ENCODE measurements at regions not wholly inside any gene's neighbourhood (a gene's known extent, or its start where the extent isn't known, plus 50 kb on each side); places are given as distances from the start of the nearest gene placed in this dataset.
A peak's percentile ranks its signal among the peaks of the same experiment; 100 is the strongest.

GRCh38 chr11:113568566-113568965, 93.4 kb upstream of the DRD2 start:
- DNase-seq (ENCODE audit: low read depth): no peak
- no peak for FAIRE-seq

GRCh38 chr11:113567867-113568544, 92.8 kb upstream of the DRD2 start:
- Mint-ChIP-seq H3K27ac (ENCODE audit: unreplicated experiment) (peak overlapping the region; percentile 58), H3K9me3 (ENCODE audit: unreplicated experiment) (no peaks in the 10 kb centered on the region), H3K4me1 (ENCODE audit: low read depth, unreplicated experiment) (no peaks in the 10 kb centered on the region), H3K27me3 (ENCODE audit: low read depth, unreplicated experiment) (peaks cover 31% of the 10 kb centered on the region), H3K4me3 (ENCODE audit: unreplicated experiment) (no peak overlapping the region), H3K36me3 (ENCODE audit: low read depth, unreplicated experiment) (no peaks in the 10 kb centered on the region)
- Histone ChIP-seq H3K79me2 (ENCODE audit: insufficient read depth, low read length) (no peaks in the 10 kb centered on the region), H3K27ac (ENCODE audit: low read depth, low read length) (no peak overlapping the region), H3K4me1 (ENCODE audit: insufficient read depth, low read length) (no peaks in the 10 kb centered on the region), H4K20me1 (ENCODE audit: insufficient read depth, low read length) (no peaks in the 10 kb centered on the region), H2AFZ (ENCODE audit: low read depth, low read length) (no peak overlapping the region), H3K9me3 (ENCODE audit: insufficient read depth, low read depth, low read length) (no peaks in the 10 kb centered on the region), H3K4me2 (ENCODE audit: low read length) (no peak overlapping the region), H3K9ac (ENCODE audit: low read length) (no peak overlapping the region), H3K27me3 (ENCODE audit: insufficient read depth, low read length) (peaks cover 14% of the 10 kb centered on the region), H3K4me3 (ENCODE audit: insufficient read depth, low read depth, low read length) (no peak overlapping the region), H3K36me3 (ENCODE audit: insufficient read depth, low read length) (no peaks in the 10 kb centered on the region)
- TF ChIP-seq EZH2 (IDR thresholded peaks at IDR 0.05; ENCODE audit: insufficient read depth, low read length): no peak
- no peak for TF ChIP-seq CTCF (IDR thresholded peaks at IDR 0.05; ENCODE audit: insufficient read depth, low read depth, low read length)
- DNase-seq (ENCODE audit: low read depth) (no peak), FAIRE-seq (no peak)

More at GRCh38 chr11:113568566-113568965, 93.4 kb upstream of the DRD2 start:
- H3K27ac ChIP-seq (ENCODE audit: low read depth, low read length): no peak overlapping the region
- no peaks in the 10 kb centered on the region for H4K20me1 ChIP-seq (ENCODE audit: insufficient read depth, low read length)
- no peak overlapping the region for H2AFZ ChIP-seq (ENCODE audit: low read depth, low read length)
- Mint-ChIP-seq H3K27me3 (ENCODE audit: low read depth, unreplicated experiment) (peaks cover 31% of the 10 kb centered on the region), H3K9me3 (ENCODE audit: unreplicated experiment) (no peaks in the 10 kb centered on the region), H3K4me1 (ENCODE audit: low read depth, unreplicated experiment) (no peaks in the 10 kb centered on the region), H3K36me3 (ENCODE audit: low read depth, unreplicated experiment) (no peaks in the 10 kb centered on the region), H3K4me3 (ENCODE audit: unreplicated experiment) (no peak overlapping the region), H3K27ac (ENCODE audit: unreplicated experiment) (no peak overlapping the region)
- H3K4me2 ChIP-seq (ENCODE audit: low read length): no peak overlapping the region
- no peak overlapping the region for H3K9ac ChIP-seq (ENCODE audit: low read length)
- no peaks in the 10 kb centered on the region for H3K9me3 ChIP-seq (ENCODE audit: insufficient read depth, low read depth, low read length)
- no peaks in the 10 kb centered on the region for H3K79me2 ChIP-seq (ENCODE audit: insufficient read depth, low read length)
- no peaks in the 10 kb centered on the region for H3K4me1 ChIP-seq (ENCODE audit: insufficient read depth, low read length)
- H3K27me3 ChIP-seq (ENCODE audit: insufficient read depth, low read length): peaks cover 14% of the 10 kb centered on the region
- no peak overlapping the region for H3K4me3 ChIP-seq (ENCODE audit: insufficient read depth, low read depth, low read length)
- no peaks in the 10 kb centered on the region for H3K36me3 ChIP-seq (ENCODE audit: insufficient read depth, low read length)
- TF ChIP-seq CTCF (IDR thresholded peaks at IDR 0.05; ENCODE audit: insufficient read depth, low read depth, low read length): no peak
- TF ChIP-seq EZH2 (IDR thresholded peaks at IDR 0.05; ENCODE audit: insufficient read depth, low read length): no peak

GRCh38 chr11:113567097-113567496, 91.9 kb upstream of the DRD2 start:
- H3K4me1 ChIP-seq (ENCODE audit: insufficient read depth, low read length): no peaks in the 10 kb centered on the region
- no peaks in the 10 kb centered on the region for H3K9me3 ChIP-seq (ENCODE audit: insufficient read depth, low read depth, low read length)
- no peaks in the 10 kb centered on the region for H3K79me2 ChIP-seq (ENCODE audit: insufficient read depth, low read length)
- Mint-ChIP-seq H3K4me3 (ENCODE audit: unreplicated experiment) (no peak overlapping the region), H3K4me1 (ENCODE audit: low read depth, unreplicated experiment) (no peaks in the 10 kb centered on the region), H3K9me3 (ENCODE audit: unreplicated experiment) (no peaks in the 10 kb centered on the region), H3K27ac (ENCODE audit: unreplicated experiment) (no peak overlapping the region), H3K27me3 (ENCODE audit: low read depth, unreplicated experiment) (peaks cover 31% of the 10 kb centered on the region), H3K36me3 (ENCODE audit: low read depth, unreplicated experiment) (no peaks in the 10 kb centered on the region)
- H3K9ac ChIP-seq (ENCODE audit: low read length): no peak overlapping the region
- no peak for TF ChIP-seq EZH2 (IDR thresholded peaks at IDR 0.05; ENCODE audit: insufficient read depth, low read length)
- no peak for TF ChIP-seq CTCF (IDR thresholded peaks at IDR 0.05; ENCODE audit: insufficient read depth, low read depth, low read length)
- DNase-seq (ENCODE audit: low read depth) (no peak), FAIRE-seq (no peak)
- H3K4me2 ChIP-seq (ENCODE audit: low read length): no peak overlapping the region
- H2AFZ ChIP-seq (ENCODE audit: low read depth, low read length): no peak overlapping the region
- H3K36me3 ChIP-seq (ENCODE audit: insufficient read depth, low read length): no peaks in the 10 kb centered on the region
- H3K4me3 ChIP-seq (ENCODE audit: insufficient read depth, low read depth, low read length): no peak overlapping the region
- peaks cover 14% of the 10 kb centered on the region for H3K27me3 ChIP-seq (ENCODE audit: insufficient read depth, low read length)
- no peak overlapping the region for H3K27ac ChIP-seq (ENCODE audit: low read depth, low read length)
- no peaks in the 10 kb centered on the region for H4K20me1 ChIP-seq (ENCODE audit: insufficient read depth, low read length)

Measured in astrocyte (in vitro differentiated cells and primary cell).